ENCODE measurements at regions not wholly inside any gene's neighbourhood (a gene's known extent, or its start where the extent isn't known, plus 50 kb on each side); places are given as distances from the start of the nearest gene placed in this dataset.

DNA sequence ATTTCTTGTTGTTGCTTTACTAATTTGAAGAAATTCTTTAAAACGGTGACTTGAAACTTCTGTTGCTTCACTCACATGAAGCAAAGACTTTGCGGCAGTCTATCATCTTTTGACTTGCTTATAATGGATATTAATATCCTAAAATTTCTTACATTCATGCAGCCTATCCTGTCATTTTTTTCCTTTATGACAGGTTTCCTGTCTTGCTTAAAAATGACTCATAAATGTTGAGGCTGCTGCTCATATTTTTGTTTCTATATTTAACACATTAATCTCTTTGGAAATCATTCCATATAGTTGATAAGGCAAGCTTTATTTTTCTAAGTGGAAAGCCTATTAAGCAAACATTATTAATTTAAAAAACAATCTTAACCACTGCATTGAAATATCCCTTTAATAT lies 176.6 kb upstream of the GALNTL6 start:
- DNase-seq: no peak

DNA sequence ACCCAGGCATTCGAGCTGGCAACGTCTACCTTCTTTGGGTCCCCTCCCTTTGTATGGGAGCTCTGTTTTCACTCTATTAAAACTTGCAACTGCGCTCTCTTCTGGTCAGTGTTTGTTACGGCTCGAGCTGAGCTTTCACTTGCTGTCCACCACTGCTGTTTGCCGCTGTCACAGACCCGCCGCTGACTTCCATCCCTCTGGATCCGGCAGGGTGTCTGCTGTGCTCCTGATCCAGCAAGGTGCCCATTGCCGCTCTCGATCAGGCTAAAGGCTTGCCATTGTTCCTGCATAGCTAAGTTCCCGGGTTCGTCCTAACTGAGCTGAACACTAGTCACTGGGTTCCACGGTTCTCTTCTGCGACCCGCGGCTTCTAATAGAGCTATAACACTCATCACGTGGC lies 183.5 kb upstream of the GALNTL6 start:
- no peak for DNase-seq

DNA sequence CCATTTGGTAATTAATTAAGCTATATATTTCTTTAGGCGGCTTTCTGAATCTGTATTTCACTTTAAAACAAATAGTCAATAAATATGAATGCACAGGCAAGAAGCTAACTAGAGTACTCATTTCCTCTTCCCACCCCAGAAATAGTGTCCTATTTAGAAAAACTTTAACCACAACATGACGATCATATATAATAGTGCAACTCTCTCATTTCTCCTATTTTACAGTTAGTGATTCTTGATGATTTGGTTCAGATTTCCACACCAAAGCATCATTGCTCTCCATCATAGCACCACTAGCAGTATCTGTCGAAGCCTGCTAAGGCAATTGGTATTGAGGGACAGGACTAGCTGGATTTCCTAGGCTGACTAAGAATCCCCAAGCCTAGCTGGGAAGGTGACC lies 184.0 kb upstream of the GALNTL6 start:
- DNase-seq: no peak

DNA sequence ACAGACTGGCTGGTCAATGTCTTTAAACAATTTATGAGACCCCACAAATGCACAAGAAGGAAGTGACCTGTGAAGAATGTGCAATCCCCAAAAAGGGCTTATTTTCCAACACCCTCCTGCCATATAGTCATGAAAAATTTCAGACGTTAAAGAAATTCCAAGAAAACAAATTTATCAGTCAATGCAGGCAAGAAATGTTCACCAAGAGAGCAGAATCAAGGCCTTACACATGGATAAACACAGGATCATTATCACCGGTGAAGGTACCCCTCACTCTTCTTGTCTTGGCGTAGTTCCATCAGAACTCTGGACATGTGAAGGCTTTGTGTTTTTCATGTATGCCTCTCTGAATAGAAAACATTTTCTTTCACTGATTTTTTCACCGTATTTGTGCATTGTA lies 186.7 kb upstream of the GALNTL6 start:
- no peak for DNase-seq

DNA sequence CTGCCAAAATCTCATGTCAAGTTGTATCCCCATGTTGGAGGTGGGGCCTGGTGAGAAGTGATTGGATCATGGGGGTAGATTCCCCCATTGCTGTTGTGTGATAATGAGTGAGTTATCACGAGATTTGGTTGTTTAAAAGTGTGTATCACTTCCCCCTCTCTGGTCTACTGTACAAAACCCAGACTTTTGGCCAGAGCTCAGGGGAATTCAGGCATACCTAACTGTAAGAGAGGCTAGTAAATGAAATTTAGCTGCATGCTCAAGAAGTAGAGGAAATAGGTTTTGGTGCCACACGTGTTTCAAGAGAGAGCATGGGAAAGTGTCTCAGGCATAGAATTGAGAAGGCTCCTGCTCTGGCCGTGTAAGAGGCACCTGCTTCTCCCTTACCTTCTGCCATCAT lies 190.5 kb upstream of the GALNTL6 start:
- no peak for DNase-seq

DNA sequence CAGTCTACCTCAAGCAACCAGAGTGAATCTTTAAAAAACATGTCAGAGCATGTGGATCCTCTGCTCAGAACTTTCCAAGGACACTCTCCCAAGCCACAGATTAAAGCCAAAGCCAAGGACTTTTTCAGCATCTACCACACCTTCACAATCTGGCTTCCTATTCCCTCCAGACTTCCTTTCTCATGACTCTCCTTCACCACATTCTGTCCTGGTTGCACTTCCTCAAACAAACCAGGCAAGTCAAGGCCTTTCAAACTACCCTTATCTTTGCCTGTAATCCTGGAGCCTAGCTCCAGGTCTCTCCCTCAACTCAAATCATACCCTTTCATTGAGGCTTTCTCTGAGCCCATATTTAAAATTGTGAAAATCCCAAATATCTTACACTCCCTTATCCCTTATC lies 191.6 kb upstream of the GALNTL6 start:
- DNase-seq: no peak

DNA sequence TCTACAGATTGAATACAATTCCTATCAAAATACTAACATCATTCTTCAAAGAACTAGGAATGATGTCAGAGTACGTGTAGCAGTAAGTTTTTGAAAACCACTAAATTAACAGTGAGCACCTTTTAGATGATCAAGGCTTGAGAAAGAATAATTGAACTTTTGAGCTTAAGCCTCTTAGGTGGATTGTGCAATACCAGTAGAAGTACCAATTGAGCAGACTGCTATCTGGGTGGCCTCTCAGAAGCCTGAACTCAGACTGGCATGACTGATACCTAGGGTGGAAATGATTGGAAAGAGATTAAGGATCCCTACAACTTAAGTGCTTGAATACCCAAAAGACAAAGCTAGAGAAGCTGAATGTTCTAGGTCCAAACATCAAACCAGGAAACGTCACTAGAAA lies 200.3 kb upstream of the GALNTL6 start:
- no peak for DNase-seq

DNA sequence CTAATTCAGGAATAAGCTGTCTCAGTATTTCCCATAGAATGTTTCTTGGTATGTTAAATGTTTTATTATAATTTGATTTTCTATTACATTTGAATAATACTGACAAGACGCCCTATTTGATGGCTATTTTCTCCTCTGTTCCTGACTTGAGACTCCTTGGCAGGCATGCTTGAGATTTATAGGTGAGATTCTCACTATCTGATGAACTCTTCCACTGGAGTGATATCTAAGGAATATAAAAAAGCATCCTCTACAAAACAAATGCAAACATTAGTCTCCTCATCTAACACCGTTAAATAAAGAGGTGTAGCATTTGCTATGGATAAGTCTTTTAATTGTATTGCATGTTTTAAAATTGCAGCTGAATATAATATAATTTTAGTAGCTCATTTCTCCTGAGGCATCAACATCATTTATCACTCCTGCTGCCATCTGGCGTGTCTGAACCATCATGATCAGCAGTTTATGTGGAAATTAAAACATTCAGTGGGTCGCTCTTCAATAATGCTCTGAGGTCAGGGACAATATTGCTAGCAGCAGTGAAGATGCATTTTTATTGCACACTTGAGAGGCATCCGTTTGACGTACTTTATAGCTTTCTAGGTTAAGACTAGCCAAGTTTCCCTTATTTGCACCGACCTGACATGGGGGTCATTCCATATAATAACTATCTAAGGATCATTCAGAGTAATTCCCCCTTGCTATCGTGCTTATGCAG lies 210.4 kb upstream of the GALNTL6 start:
- DNase-seq: no peak

DNA sequence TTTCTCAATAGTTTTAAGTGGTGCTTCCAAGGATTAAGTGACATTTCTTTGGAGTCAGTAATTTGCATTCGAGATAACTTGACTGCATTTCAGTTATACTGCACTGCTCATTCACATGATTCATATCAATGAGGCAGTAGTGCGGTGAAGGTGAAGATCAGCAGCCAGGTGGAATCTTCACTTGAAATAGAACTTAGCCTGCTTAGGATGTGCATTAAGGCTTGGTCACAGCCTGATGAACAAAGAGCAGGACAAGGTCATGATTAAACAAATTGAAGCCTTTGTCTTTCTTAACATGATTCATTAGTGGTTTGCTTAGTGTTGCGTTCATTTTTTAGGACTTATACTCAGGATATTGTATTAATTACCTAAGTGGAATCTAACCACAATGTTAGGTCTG lies 212.1 kb upstream of the GALNTL6 start:
- DNase-seq: no peak

DNA sequence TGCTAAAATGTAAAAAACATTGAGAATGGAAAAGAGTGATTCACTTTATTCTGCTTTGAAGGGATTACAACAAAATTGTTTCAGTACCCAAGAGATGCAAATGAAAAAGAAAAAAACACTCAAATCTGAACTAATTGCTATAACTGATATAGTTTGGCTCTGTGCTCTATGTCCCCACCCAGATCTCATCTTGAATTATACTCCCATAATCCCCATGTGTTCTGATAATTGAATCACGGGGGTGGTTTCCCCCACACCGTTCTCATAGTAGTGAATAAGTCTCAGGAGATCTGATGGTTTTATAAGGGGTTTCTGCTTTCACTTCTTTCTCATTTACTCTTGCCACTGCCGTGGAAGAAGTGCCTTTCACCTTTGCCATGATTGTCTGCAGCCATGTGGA lies 213.6 kb upstream of the GALNTL6 start:
- no peak for DNase-seq

DNA sequence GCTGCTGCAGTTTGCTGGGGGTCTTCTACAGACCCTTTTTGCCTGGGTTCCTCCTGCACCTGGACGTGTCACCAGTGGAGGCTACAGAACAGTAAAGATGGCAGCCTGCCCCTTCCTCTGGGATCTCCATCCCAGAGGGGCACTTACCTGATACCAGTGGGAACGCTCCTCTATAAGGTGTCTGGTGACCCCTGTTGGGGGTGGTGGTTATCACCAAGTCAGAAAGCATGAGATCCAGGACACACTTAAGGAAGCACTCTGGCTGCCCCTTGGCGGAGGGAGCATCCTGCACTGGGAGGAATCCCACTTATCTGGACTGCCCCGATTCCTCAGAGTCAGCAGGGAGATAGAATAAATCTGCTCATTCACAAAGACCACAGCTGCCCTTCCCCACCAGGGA lies 218.9 kb upstream of the GALNTL6 start:
- no peak for DNase-seq

DNA sequence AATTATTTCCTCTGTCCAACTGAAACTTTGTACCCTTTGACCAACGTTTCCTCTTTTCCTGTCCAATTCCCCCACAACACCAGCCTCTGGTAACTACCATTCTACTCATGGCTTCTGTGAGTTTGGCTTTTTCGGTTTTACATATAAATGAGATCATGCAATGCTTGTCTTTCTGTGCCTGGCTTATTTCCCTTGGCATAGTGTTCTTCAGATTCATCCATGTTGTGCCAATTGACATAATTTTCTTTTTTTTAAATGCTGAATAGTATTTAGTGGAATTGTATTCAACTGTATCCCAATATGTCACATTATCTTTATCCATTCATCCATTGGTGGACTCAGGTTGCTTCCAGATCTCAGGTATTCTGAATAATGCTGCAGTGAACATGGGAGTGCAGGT lies 222.5 kb upstream of the GALNTL6 start:
- no peak for DNase-seq

DNA sequence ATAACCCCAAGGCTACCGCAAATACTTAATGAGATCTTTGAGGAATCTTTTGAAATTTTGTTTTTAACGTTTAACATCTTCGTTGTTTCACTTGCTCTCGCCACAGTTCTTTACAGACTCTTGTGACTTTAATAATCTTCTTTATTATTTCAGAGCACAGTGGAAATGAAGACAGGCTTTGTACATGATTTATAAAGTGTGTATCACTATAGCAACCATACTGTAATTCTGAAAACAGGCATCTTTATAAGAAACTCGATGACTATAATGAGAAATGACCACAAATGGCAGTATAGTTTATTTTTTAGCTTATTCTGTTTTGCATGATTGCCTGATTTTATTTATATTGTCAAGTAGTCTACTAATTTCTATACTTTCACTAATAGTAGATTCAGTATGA lies 224.4 kb upstream of the GALNTL6 start:
- no peak for DNase-seq

DNA sequence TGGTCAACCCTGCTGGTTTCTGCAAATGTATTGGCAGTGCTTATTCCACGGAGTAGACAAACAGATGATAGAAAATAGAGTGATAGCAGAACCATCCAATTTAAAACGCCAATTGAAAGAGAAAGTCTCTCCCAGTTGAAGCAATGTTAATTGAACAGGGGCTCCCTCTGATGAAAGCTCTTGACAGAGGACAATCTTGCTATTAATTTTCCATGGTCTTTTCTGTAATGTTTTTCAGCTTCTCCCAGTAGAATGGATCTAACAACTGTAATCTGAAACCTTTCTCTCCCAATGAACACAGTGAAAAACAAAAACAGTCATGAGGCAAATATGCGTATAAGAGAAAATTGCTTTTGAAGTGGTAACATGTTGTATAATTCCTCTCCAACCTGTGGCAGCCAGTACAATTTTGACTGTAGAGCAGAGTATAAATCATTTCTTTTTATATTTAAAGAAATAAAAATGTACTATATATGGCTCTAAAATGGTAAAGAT lies 225.1 kb upstream of the GALNTL6 start:
- no peak for DNase-seq

DNA sequence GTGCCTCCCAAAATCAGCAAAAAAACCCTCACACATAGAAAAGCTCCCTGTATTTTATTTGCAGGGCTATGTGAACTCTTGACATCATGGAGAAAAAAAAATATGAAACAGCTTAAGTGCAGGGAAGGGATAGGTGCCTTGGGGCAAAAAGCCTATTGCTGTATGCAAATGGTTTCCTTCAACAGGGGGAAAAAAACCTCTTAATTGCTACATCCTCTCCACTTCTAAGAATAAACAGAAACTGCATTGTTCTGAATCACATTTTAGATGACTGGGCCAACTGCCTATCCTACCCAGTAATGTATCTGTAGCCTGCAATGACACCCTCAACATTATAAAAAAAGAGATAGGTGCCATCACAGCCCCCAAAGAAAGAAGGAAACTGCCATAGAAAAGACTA lies 229.4 kb upstream of the GALNTL6 start:
- DNase-seq: no peak

DNA sequence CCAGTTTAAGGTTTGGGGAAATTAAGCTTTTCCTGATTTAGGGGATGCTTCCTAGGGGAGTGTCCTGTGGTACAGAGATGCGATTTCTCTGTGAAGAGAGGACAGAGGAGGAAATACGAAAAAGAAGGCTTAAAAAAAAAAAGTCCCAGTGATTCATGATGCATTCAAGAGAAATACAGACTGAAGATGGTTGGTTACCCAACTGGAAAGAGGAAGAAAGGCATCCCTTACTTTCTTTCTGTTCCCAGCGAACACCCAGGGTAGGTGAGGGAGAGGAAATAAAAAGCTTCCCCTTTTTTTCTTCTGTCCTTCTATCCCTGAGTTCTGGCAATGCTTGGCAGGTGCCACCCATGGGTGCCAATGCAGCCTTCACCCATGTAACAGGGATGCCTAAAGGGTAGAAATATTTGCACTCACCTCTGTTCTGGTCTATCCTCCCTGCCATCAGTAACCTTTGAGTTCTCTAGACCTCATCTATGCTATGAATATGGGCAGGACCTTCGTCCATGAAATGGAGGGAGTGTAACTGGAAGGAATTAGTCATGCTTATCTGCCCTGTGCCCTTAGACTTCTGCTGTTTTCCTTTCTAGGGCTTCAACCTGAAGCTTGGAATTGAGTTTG lies 230.1 kb upstream of the GALNTL6 start:
- no peak for DNase-seq

DNA sequence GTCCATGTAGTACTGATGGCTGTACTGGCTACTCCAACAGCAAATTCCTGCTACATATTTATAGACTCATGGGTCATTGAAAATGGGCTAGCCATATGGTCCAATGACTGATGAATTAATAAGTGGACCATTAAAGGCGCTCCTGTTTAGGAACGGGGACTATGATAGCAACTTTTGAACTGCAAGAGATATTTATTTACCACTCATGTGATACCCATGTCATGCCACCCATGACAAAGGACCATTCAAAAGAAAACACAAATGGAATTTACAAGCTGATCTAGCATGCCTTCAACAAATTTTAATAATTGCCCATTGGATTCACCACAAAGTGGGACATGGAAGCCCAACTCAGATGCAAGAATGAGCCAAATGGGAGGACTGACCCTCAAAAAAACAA lies 240.0 kb upstream of the GALNTL6 start:
- DNase-seq: no peak

DNA sequence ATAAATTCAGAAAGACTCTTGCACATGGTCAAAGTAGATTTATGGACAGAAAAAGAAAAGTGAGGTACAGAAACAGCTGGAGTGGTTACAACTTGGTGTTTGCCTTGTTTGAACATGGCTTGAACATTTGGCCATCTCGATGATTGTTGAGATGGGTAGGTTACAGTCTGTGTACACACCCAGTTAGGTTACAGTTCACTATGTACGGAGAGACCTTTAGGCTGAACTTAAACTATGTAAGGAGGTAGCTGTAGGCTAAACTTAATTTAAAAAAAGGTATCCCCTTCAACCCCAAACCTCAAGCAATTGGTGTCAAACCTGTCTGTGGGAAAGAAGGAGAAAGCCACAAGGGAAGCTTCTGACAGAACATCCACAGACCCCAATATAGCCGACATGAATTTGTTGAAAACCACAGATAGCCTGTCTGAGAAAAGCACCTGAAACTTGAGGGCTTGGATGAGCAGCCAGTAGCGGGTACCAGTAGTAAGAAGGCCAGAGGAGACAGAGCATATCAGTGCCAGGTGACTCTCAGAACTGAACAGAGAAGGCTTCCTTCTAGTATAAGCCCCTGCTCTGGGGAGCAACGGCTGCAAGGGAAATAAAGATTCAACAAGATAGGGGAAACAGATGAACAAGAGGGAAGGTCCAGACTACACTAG lies 247.9 kb upstream of the GALNTL6 start:
- DNase-seq: no peak

DNA sequence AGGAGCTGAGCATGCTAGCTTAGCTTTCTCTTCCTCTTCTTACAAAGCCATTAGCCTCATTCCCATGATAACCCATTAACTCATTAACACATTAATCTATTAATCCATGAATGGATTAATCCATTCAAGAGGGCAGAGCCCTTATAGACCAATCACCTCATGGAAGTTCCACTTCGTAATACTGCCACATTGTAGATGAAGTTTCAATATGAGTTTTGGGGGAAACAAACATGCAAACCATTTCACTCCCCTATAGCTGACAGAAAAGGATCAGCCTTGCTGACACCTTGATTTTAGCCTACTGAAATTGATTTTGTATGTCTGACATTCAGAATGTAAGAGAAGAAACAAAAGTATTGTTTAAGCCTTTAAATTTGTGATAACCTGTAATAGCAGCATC lies 251.8 kb upstream of the GALNTL6 start:
- no peak for DNase-seq

DNA sequence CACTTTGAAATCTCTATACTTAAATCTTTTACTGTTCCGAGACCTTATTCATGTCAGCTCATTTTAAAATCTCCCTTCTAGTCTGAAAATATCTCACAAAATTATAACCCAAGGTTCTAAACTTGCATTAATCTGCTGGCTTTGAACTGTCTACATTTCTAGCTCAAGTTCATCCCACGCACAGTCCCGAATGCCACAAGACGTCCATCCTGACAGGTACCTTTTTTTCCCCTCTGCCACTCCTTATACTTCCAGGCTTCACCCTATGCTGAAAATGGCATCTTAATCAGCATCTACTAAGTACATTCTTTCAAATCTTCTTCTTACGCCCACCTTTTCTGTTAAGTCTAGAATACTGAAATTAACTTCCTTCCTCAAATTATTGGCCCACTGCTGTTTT lies 259.2 kb upstream of the GALNTL6 start:
- DNase-seq: no peak

DNA sequence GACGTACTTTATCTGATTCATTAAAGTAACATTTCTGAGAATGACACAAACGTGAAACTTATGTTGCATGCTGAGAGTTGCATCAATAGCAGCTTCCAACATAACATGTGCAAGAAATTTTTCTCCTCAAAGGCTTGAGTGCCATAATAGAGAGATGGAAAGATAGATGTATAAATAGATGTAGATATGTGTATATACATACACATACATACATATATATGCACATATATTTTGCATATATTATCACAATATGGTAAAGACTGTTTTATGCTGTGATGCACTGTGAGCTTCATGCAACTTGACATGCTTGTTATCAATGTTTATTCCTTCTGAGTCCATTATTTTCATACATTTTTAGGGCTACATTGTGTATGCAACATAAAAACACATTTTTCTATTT lies 270.6 kb upstream of the GALNTL6 start:
- no peak for DNase-seq

DNA sequence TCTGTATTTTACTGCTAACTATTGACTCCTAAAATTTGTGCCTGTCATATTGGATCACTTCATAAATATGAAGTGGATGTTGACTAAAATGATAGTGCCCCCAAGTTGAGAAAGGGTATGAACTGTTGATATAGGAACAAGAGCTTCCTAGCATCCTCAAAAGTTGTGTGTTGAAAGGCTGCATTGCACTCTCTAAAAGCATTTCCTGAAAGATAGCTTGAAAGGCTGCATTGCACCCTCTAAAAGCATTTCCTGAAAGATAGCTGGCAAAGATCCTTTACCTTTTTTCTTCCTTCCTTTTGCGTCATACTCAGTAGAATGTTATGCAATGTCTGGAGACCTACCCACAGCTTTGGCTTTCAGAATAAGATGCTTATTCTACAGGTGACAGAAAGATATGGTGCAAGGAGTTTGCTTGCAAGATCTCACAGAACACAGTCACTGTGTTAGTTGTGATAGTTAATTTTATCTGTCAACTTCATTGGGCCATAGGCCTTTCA lies 274.6 kb upstream of the GALNTL6 start:
- no peak for DNase-seq

DNA sequence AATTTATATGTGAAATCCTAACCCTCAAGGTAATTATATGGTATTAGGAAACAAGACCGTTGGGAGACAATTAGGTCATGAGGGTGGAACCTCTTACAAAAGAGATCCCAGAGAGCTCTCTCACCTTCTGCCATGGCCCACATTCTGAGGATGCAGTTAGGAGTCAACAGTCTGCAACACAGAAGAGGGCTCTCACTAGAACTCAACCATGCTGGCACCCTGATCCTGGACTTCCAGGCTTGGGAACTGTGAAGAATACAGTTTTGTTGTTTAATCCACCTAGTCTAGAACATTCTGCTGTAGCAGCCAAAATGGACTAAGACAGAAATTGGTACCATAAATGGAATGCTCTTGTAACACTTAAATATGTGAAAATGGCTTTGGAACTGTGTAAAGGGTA lies 278.8 kb upstream of the GALNTL6 start:
- DNase-seq: no peak

DNA sequence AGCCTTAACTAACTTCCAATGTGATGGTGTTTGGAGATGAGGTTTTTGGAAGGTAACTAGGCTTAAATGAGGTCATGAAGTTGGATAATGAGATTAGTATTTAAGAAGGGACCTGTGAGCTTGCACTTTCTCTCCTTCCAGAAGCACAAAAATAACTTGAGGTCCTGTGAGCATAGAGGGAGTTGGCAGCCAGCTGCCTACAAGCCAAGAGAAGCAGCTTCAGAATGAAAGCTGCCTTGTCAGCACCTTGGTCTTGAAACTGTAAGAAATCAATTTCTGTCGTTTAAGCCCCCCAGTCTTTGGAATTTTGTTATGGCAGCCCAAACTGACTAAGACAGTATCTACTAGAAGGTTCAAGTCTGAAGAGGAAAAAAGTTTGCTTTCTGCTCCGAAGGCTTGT lies 280.2 kb upstream of the GALNTL6 start:
- DNase-seq: no peak

Measured in left kidney (tissue), 1 donor.